GM23338 (cell line): ENCODE measurements at regions not wholly inside any gene's neighbourhood (a gene's known extent, or its start where the extent isn't known, plus 50 kb on each side); places are given as distances from the start of the nearest gene placed in this dataset.

Source experiments
- ATAC-seq: fragments of 200-7000 bp; cut with Tn5 transposase; 3 replicates; pipeline ENCODE4 v1.9.1; 2020
- DNase-seq: peaks from one replicate; pipeline ENCODE4 v3.0.0-alpha.2; 2015; ENCODE audit warnings: low spot score
- H2AFZ ChIP-seq: fragments of 200-600 bp; sonication (generic); 2 replicates; pipeline ENCODE4 v1.8.0; 2016; ENCODE audit warnings: antibody characterized with exemption, mild to moderate bottlenecking, moderate library complexity
- H3F3A ChIP-seq: fragments of 200-600 bp; sonication (generic); replicated peaks from 2 replicates; pipeline ENCODE4 v1.8.0; 2017; ENCODE audit warnings: antibody characterized with exemption, mixed run types, low read depth
- H3K27ac ChIP-seq: fragments of 200-600 bp; sonication (generic); 2 replicates; pipeline ENCODE4 v1.6.1; 2016; ENCODE audit warnings: low read depth
- H3K27me3 ChIP-seq: fragments of 200-600 bp; sonication (generic); 2 replicates; pipeline ENCODE4 v1.8.0; 2016; ENCODE audit warnings: mild to moderate bottlenecking, mixed run types, moderate library complexity; ENCODE audit not compliant: insufficient read depth
- H3K36me3 ChIP-seq: fragments of 200-600 bp; sonication (generic); 2 replicates; pipeline ENCODE4 v1.8.0; 2016; ENCODE audit warnings: mild to moderate bottlenecking; ENCODE audit not compliant: insufficient read depth
- H3K4me1 ChIP-seq: fragments of 200-600 bp; sonication (generic); 2 replicates; pipeline ENCODE4 v1.8.0; 2016; ENCODE audit warnings: mild to moderate bottlenecking, moderate library complexity; ENCODE audit not compliant: insufficient read depth
- H3K4me2 ChIP-seq: fragments of 200-600 bp; sonication (generic); 2 replicates; pipeline ENCODE4 v1.7.1; 2017; ENCODE audit warnings: mixed run types
- H3K4me3 ChIP-seq: fragments of 200-600 bp; sonication (generic); 2 replicates; pipeline ENCODE4 v1.6.1; 2016; ENCODE audit warnings: mixed run types
- H3K79me2 ChIP-seq: fragments of 200-600 bp; sonication (generic); replicated peaks from 2 replicates; pipeline ENCODE4 v1.8.0; 2017; ENCODE audit warnings: mild to moderate bottlenecking; ENCODE audit not compliant: insufficient read depth
- H3K9me2 ChIP-seq: fragments of 200-600 bp; sonication (generic); 2 replicates; pipeline ENCODE4 v1.8.0; 2017; ENCODE audit not compliant: insufficient read depth
- H4K20me1 ChIP-seq: fragments of 200-600 bp; sonication (generic); replicated peaks from 2 replicates; pipeline ENCODE4 v1.8.0; 2017; ENCODE audit warnings: mild to moderate bottlenecking; ENCODE audit not compliant: insufficient read depth
- H3K27ac Mint-ChIP-seq: 2 replicates; pipeline ENCODE4 v1.8.0; 2020; ENCODE audit warnings: inconsistent platforms, mild to moderate bottlenecking, moderate library complexity, mixed read lengths
- H3K27me3 Mint-ChIP-seq: 3 replicates; pipeline ENCODE4 v1.8.0; 2022; ENCODE audit warnings: low read depth, mild to moderate bottlenecking, moderate library complexity, mixed read lengths, inconsistent platforms; ENCODE audit not compliant: insufficient read depth, poor library complexity
- H3K36me3 Mint-ChIP-seq: 3 replicates; pipeline ENCODE4 v1.8.0; 2021; ENCODE audit warnings: low read depth, mild to moderate bottlenecking, inconsistent platforms, moderate library complexity, mixed read lengths
- H3K4me1 Mint-ChIP-seq: 3 replicates; pipeline ENCODE4 v1.8.0; 2020; ENCODE audit warnings: mild to moderate bottlenecking, inconsistent platforms, mixed read lengths
- H3K4me3 Mint-ChIP-seq: 3 replicates; pipeline ENCODE4 v1.8.0; 2021; ENCODE audit warnings: moderate library complexity, mild to moderate bottlenecking, inconsistent platforms, mixed read lengths
- H3K9me3 Mint-ChIP-seq: 3 replicates; pipeline ENCODE4 v1.8.0; 2020; ENCODE audit warnings: moderate library complexity, mild to moderate bottlenecking, inconsistent platforms, mixed read lengths
- CTCF ChIP-seq, 2 experiments: fragments of 200-600 bp in 1 of 2; sonication (generic) in 1 of 2; conservative IDR thresholded peaks; 2 replicates each; pipeline versions ENCODE4 v1.5.1 to v1.6.1; 2016 to 2017; ENCODE audit warnings: antibody characterized with exemption in 2 of 2, low read depth in 2 of 2, mild to moderate bottlenecking in 2 of 2, moderate library complexity in 1 of 2
- TF ChIP-seq, protein P1 (sequence below): fragments of 250-450 bp; sonication (Bioruptor Pico); IDR thresholded peaks from 2 replicates; pipeline ENCODE4 v1.5.0; 2020; ENCODE audit warnings: mild to moderate bottlenecking, moderate library complexity
- TF ChIP-seq, protein P2 (sequence below): IDR thresholded peaks from one replicate; pipeline ENCODE4 v1.6.1; 2018; ENCODE audit warnings: antibody characterized with exemption; ENCODE audit not compliant: unreplicated experiment

DNA sequence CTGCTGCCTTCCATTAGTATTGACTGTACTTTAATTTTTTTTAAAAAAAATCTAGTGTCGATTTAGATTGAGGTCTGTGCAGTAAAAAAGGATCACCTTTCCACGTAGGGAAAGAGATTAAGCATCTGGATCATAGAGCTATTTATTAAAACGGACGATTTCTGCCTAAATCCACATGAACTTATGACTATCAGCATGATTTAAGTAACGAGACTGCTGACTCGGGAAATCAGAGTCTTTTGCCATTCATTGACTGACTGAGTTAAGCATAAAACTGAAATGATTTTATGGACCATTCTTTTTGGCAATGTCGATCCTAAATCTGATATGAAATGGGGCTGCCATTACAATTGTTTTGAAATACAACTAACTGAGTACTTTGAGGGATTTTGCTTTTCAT lies 261.7 kb downstream of the SAMD5 start (continued):
- TF ChIP-seq CTCF (conservative IDR thresholded peaks at IDR 0.05; ENCODE audit: low read depth in 2 of 2) = no peak
- TF ChIP-seq, protein P1, sequence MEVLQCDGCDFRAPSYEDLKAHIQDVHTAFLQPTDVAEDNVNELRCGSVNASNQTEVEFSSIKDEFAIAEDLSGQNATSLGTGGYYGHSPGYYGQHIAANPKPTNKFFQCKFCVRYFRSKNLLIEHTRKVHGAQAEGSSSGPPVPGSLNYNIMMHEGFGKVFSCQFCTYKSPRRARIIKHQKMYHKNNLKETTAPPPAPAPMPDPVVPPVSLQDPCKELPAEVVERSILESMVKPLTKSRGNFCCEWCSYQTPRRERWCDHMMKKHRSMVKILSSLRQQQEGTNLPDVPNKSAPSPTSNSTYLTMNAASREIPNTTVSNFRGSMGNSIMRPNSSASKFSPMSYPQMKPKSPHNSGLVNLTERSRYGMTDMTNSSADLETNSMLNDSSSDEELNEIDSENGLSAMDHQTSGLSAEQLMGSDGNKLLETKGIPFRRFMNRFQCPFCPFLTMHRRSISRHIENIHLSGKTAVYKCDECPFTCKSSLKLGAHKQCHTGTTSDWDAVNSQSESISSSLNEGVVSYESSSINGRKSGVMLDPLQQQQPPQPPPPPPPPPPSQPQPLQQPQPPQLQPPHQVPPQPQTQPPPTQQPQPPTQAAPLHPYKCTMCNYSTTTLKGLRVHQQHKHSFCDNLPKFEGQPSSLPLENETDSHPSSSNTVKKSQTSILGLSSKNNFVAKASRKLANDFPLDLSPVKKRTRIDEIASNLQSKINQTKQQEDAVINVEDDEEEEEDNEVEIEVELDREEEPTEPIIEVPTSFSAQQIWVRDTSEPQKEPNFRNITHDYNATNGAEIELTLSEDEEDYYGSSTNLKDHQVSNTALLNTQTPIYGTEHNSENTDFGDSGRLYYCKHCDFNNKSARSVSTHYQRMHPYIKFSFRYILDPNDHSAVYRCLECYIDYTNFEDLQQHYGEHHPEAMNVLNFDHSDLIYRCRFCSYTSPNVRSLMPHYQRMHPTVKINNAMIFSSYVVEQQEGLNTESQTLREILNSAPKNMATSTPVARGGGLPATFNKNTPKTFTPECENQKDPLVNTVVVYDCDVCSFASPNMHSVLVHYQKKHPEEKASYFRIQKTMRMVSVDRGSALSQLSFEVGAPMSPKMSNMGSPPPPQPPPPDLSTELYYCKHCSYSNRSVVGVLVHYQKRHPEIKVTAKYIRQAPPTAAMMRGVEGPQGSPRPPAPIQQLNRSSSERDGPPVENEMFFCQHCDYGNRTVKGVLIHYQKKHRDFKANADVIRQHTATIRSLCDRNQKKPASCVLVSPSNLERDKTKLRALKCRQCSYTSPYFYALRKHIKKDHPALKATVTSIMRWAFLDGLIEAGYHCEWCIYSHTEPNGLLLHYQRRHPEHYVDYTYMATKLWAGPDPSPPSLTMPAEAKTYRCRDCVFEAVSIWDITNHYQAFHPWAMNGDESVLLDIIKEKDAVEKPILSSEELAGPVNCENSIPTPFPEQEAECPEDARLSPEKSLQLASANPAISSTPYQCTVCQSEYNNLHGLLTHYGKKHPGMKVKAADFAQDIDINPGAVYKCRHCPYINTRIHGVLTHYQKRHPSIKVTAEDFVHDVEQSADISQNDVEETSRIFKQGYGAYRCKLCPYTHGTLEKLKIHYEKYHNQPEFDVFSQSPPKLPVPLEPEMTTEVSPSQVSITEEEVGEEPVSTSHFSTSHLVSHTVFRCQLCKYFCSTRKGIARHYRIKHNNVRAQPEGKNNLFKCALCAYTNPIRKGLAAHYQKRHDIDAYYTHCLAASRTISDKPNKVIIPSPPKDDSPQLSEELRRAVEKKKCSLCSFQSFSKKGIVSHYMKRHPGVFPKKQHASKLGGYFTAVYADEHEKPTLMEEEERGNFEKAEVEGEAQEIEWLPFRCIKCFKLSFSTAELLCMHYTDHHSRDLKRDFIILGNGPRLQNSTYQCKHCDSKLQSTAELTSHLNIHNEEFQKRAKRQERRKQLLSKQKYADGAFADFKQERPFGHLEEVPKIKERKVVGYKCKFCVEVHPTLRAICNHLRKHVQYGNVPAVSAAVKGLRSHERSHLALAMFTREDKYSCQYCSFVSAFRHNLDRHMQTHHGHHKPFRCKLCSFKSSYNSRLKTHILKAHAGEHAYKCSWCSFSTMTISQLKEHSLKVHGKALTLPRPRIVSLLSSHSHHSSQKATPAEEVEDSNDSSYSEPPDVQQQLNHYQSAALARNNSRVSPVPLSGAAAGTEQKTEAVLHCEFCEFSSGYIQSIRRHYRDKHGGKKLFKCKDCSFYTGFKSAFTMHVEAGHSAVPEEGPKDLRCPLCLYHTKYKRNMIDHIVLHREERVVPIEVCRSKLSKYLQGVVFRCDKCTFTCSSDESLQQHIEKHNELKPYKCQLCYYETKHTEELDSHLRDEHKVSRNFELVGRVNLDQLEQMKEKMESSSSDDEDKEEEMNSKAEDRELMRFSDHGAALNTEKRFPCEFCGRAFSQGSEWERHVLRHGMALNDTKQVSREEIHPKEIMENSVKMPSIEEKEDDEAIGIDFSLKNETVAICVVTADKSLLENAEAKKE = no peak

- Mint-ChIP-seq H3K27ac (no peak overlapping the region), H3K4me3 (no peak overlapping the region), H3K27me3 (no peaks in the 10 kb centered on the region), H3K4me1 (no peaks in the 10 kb centered on the region), H3K36me3 (no peaks in the 10 kb centered on the region), H3K9me3 (no peaks in the 10 kb centered on the region)
- TF ChIP-seq, protein P2, sequence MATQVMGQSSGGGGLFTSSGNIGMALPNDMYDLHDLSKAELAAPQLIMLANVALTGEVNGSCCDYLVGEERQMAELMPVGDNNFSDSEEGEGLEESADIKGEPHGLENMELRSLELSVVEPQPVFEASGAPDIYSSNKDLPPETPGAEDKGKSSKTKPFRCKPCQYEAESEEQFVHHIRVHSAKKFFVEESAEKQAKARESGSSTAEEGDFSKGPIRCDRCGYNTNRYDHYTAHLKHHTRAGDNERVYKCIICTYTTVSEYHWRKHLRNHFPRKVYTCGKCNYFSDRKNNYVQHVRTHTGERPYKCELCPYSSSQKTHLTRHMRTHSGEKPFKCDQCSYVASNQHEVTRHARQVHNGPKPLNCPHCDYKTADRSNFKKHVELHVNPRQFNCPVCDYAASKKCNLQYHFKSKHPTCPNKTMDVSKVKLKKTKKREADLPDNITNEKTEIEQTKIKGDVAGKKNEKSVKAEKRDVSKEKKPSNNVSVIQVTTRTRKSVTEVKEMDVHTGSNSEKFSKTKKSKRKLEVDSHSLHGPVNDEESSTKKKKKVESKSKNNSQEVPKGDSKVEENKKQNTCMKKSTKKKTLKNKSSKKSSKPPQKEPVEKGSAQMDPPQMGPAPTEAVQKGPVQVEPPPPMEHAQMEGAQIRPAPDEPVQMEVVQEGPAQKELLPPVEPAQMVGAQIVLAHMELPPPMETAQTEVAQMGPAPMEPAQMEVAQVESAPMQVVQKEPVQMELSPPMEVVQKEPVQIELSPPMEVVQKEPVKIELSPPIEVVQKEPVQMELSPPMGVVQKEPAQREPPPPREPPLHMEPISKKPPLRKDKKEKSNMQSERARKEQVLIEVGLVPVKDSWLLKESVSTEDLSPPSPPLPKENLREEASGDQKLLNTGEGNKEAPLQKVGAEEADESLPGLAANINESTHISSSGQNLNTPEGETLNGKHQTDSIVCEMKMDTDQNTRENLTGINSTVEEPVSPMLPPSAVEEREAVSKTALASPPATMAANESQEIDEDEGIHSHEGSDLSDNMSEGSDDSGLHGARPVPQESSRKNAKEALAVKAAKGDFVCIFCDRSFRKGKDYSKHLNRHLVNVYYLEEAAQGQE = no peak
- no peaks in the 10 kb centered on the region for H3F3A ChIP-seq
- H3K36me3 ChIP-seq = no peaks in the 10 kb centered on the region
- H2AFZ ChIP-seq = no peak overlapping the region
- H3K27ac ChIP-seq = no peak overlapping the region
- no peak for DNase-seq
- H3K9me2 ChIP-seq = no peaks in the 10 kb centered on the region
- H3K4me3 ChIP-seq = no peak overlapping the region
- no peaks in the 10 kb centered on the region for H3K27me3 ChIP-seq
- ATAC-seq = no peak
- no peaks in the 10 kb centered on the region for H3K79me2 ChIP-seq
- H3K4me1 ChIP-seq = no peaks in the 10 kb centered on the region; the same call in 1 of the 2 replicates
- H4K20me1 ChIP-seq = no peaks in the 10 kb centered on the region
- no peak overlapping the region for H3K4me2 ChIP-seq
These were observed 264.2 kb downstream of the SAMD5 start for GRCh38 chr6:147772724-147773123.
